ENCODE measurements at regions not wholly inside any gene's neighbourhood (a gene's known extent, or its start where the extent isn't known, plus 50 kb on each side); places are given as distances from the start of the nearest gene placed in this dataset.

- no peak for TF ChIP-seq YY1 (IDR thresholded peaks at IDR 0.05; ENCODE audit: insufficient read depth, insufficient read length)
- TF ChIP-seq ZNF274 (IDR thresholded peaks at IDR 0.05; ENCODE audit: low read depth, low read length): no peak
- no peak for TF ChIP-seq SUZ12 (IDR thresholded peaks at IDR 0.05; ENCODE audit: extremely low read depth, insufficient read depth, insufficient read length)
Observed at GRCh38 chr7:142654398-142654797, 94.9 kb upstream of the PRSS1 start.
